SK-N-SH (cell line): ENCODE measurements at regions not wholly inside any gene's neighbourhood (a gene's known extent, or its start where the extent isn't known, plus 50 kb on each side); places are given as distances from the start of the nearest gene placed in this dataset.

Source experiments
- CTCF ChIA-PET: fragments of 300-600, 350-600 bp; formaldehyde crosslinking; extraction: SDS; loops from one replicate; lab custom pipeline; 2021; lab: Yijun Ruan, JAX
- POLR2A ChIA-PET: fragments of 350-600 bp; sonication (Branson Sonifier 250); formaldehyde crosslinking; extraction: SDS; loops from one replicate; lab custom pipeline; 2020; ENCODE audit warnings: antibody characterized with exemption, inconsistent platforms; lab: Yijun Ruan, JAX
- DNase-seq: peaks from one replicate; pipeline ENCODE4 v3.0.0; 2012
- H2AFZ ChIP-seq: fragments of 200-600 bp; sonication (generic); 2 replicates; pipeline ENCODE4 v1.8.1; 2016; ENCODE audit warnings: antibody characterized with exemption, mild to moderate bottlenecking, low read depth
- H3F3A ChIP-seq: fragments of 200-600 bp; sonication (generic); replicated peaks from 2 replicates; pipeline ENCODE3; 2016; ENCODE audit warnings: antibody characterized with exemption, mild to moderate bottlenecking; ENCODE audit not compliant: insufficient read depth
- H3K27ac ChIP-seq, 2 experiments: fragments of 200-500 bp in 1 of 2; fragments of 200-600 bp in 1 of 2; sonication (Bioruptor generic) in 1 of 2; sonication (generic), shearing (Covaris generic) in 1 of 2; 2 replicates each; pipeline versions ENCODE4 v1.5.1 to v1.6.1; 2014 to 2016; ENCODE audit warnings: low read depth in 2 of 2, inconsistent platforms in 1 of 2, low read length in 1 of 2, mild to moderate bottlenecking in 1 of 2, mixed read lengths in 1 of 2
- H3K27me3 ChIP-seq: fragments of 200-600 bp; sonication (generic), shearing (Covaris generic); 2 replicates; pipeline ENCODE4 v1.6.1; 2016; ENCODE audit warnings: mixed run types; ENCODE audit not compliant: insufficient read depth
- H3K36me3 ChIP-seq, 2 experiments: fragments of 200-500 bp in 1 of 2; fragments of 200-600 bp in 1 of 2; sonication (Bioruptor generic) in 1 of 2; sonication (generic) in 1 of 2; replicated peaks in 1 of 2; 2 replicates each; pipeline versions ENCODE3 to v1.5.1; 2014 to 2016; ENCODE audit warnings: low read length in 1 of 2, mild to moderate bottlenecking in 1 of 2; ENCODE audit not compliant: insufficient read depth in 2 of 2, control insufficient read depth in 1 of 2
- H3K4me1 ChIP-seq, 2 experiments: fragments of 200-500 bp in 1 of 2; fragments of 200-600 bp in 1 of 2; sonication (Bioruptor generic) in 1 of 2; sonication (generic), shearing (Covaris generic) in 1 of 2; 2 replicates each; pipeline versions ENCODE4 v1.5.1 to v1.6.1; 2014 to 2016; ENCODE audit warnings: low read depth in 1 of 2, low read length in 1 of 2, mixed run types in 1 of 2; ENCODE audit not compliant: insufficient read depth in 2 of 2, control insufficient read depth in 1 of 2
- H3K4me2 ChIP-seq: fragments of 200-600 bp; sonication (generic), shearing (Covaris generic); 2 replicates; pipeline ENCODE4 v1.6.1; 2017; ENCODE audit warnings: mixed run types
- H3K4me3 ChIP-seq, 2 experiments: fragments of 200-500 bp in 1 of 2; fragments of 200-600 bp in 1 of 2; sonication (Bioruptor generic) in 1 of 2; sonication (generic), shearing (Covaris generic) in 1 of 2; 2 replicates each; pipeline versions ENCODE4 v1.5.1 to v1.8.1; 2014 to 2016; ENCODE audit warnings: low read depth in 2 of 2, inconsistent platforms in 1 of 2, low read length in 1 of 2, mild to moderate bottlenecking in 1 of 2, mixed read lengths in 1 of 2, moderate library complexity in 1 of 2
- H3K79me2 ChIP-seq: fragments of 200-600 bp; sonication (generic); 2 replicates; pipeline ENCODE4 v1.8.1; 2017; ENCODE audit warnings: mild to moderate bottlenecking; ENCODE audit not compliant: insufficient read depth
- H3K9ac ChIP-seq: fragments of 200-600 bp; sonication (generic); 2 replicates; pipeline ENCODE4 v1.6.1; 2017; ENCODE audit warnings: mixed run types
- H3K9me2 ChIP-seq: fragments of 200-600 bp; sonication (generic); 2 replicates; pipeline ENCODE4 v1.6.1; 2017; ENCODE audit warnings: mixed run types
- H3K9me3 ChIP-seq: fragments of 200-600 bp; sonication (generic); 2 replicates; pipeline ENCODE4 v1.6.1; 2017; ENCODE audit warnings: mixed run types, mild to moderate bottlenecking, moderate library complexity
- H4K20me1 ChIP-seq: fragments of 200-600 bp; sonication (generic); 2 replicates; pipeline ENCODE4 v1.6.1; 2017; ENCODE audit warnings: mild to moderate bottlenecking, mixed run types; ENCODE audit not compliant: insufficient read depth
- ELF1 ChIP-seq: IDR thresholded peaks from 2 replicates; pipeline ENCODE4 v1.4.0; 2012
- EP300 ChIP-seq, 2 experiments: IDR thresholded peaks; 2 replicates each; pipeline versions ENCODE4 v1.4.0 to v1.6.1; 2012; ENCODE audit warnings: borderline replicate concordance in 1 of 2, low read depth in 1 of 2, low read length in 1 of 2
- FOSL2 ChIP-seq: IDR thresholded peaks from 2 replicates; pipeline ENCODE4 v1.4.0; 2012; ENCODE audit warnings: low read depth, mild to moderate bottlenecking, moderate library complexity, borderline replicate concordance
- FOXJ3 ChIP-seq: sonication (generic); formaldehyde crosslinking; IDR thresholded peaks from 2 replicates; pipeline ENCODE4 v1.5.1; 2020; ENCODE audit warnings: mild to moderate bottlenecking, missing genetic modification reagents
- FOXM1 ChIP-seq: IDR thresholded peaks from 2 replicates; pipeline ENCODE4 v1.4.0; 2012; ENCODE audit warnings: low read depth, mild to moderate bottlenecking
- MXI1 ChIP-seq: IDR thresholded peaks from 2 replicates; pipeline ENCODE4 v1.6.1; 2012; ENCODE audit warnings: mild to moderate bottlenecking, low read depth, low read length, improper control_type of control experiment
- NFIC ChIP-seq: IDR thresholded peaks from 2 replicates; pipeline ENCODE4 v1.4.0; 2012; ENCODE audit warnings: borderline replicate concordance
- RAD21 ChIP-seq: IDR thresholded peaks from 2 replicates; pipeline ENCODE4 v1.6.1; 2012; ENCODE audit warnings: mild to moderate bottlenecking, low read length
- RFX5 ChIP-seq: IDR thresholded peaks from 2 replicates; pipeline ENCODE4 v1.6.1; 2012; ENCODE audit warnings: mild to moderate bottlenecking, improper control_type of control experiment, low read length
- TAF1 ChIP-seq: IDR thresholded peaks from 2 replicates; pipeline ENCODE4 v1.6.1; 2012; ENCODE audit warnings: low read depth, mild to moderate bottlenecking, low read length, moderate library complexity, borderline replicate concordance
- TCF12 ChIP-seq: IDR thresholded peaks from 2 replicates; pipeline ENCODE4 v1.4.0; 2012
- WGBS: methylation state at CpG from one replicate; pipeline ENCODE4 v1.1.6; 2017; ENCODE audit warnings: low lambda C conversion rate; 5-methylcytosine and 5-hydroxymethylcytosine counted together
- TF ChIP-seq, protein P1 (sequence below): IDR thresholded peaks from 2 replicates; pipeline ENCODE4; 2012
- TF ChIP-seq, protein P2 (sequence below): IDR thresholded peaks from 2 replicates; pipeline ENCODE4 v1.4.0; 2012; ENCODE audit warnings: low read depth, borderline replicate concordance
- TF ChIP-seq, protein P3 (sequence below): IDR thresholded peaks from 2 replicates; pipeline ENCODE4 v1.6.1; 2012; ENCODE audit warnings: mild to moderate bottlenecking, low read depth, low read length, moderate library complexity

- ChIA-PET CTCF (interaction anchor here (1.2 to 1.3 kb wide), 2 partner anchors 23 to 218 kb away, joined by 3 read pairs; no protein-coding TSS in a partner anchor), POLR2A (interaction anchor here (0.7 kb wide), 1 partner anchor 215 kb away, joined by 3 read pairs; no protein-coding TSS in a partner anchor)
- H3K27me3 ChIP-seq = no peaks in the 10 kb centered on the region
- DNase-seq = no peak
- H3K36me3 ChIP-seq = no peaks in the 10 kb centered on the region
- no peak overlapping the region for H2AFZ ChIP-seq
- no peaks in the 10 kb centered on the region for H3F3A ChIP-seq
- WGBS = 58% methylated on average over 10 of the region's 10 CpGs
- H3K9ac ChIP-seq = no peak overlapping the region
- no peaks in the 10 kb centered on the region for H4K20me1 ChIP-seq
- H3K79me2 ChIP-seq = no peaks in the 10 kb centered on the region
- TF ChIP-seq MXI1 (no peak), TAF1 (no peak), EP300 (IDR thresholded peaks at IDR 0.05; ENCODE audit: borderline replicate concordance in 1 of 2, low read depth in 1 of 2, low read length in 1 of 2) (no peak), ELF1 (no peak), TCF12 (no peak), NFIC (no peak)
- TF ChIP-seq, protein P1, sequence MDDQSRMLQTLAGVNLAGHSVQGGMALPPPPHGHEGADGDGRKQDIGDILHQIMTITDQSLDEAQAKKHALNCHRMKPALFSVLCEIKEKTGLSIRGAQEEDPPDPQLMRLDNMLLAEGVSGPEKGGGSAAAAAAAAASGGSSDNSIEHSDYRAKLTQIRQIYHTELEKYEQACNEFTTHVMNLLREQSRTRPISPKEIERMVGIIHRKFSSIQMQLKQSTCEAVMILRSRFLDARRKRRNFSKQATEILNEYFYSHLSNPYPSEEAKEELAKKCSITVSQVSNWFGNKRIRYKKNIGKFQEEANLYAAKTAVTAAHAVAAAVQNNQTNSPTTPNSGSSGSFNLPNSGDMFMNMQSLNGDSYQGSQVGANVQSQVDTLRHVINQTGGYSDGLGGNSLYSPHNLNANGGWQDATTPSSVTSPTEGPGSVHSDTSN = no peak
- TF ChIP-seq, protein P2, sequence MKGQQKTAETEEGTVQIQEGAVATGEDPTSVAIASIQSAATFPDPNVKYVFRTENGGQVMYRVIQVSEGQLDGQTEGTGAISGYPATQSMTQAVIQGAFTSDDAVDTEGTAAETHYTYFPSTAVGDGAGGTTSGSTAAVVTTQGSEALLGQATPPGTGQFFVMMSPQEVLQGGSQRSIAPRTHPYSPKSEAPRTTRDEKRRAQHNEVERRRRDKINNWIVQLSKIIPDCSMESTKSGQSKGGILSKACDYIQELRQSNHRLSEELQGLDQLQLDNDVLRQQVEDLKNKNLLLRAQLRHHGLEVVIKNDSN = no peak
- H3K4me1 ChIP-seq = peaks cover 0 to 3% of the 10 kb centered on the region in 2 experiments; a peak in 1 of 4 replicates
- no peak overlapping the region for H3K27ac ChIP-seq
- no peak overlapping the region for H3K4me3 ChIP-seq
- H3K9me3 ChIP-seq = no peaks in the 10 kb centered on the region
- H3K4me2 ChIP-seq = no peak overlapping the region
- H3K9me2 ChIP-seq = no peaks in the 10 kb centered on the region
Measured at GRCh38 chr20:57869291-57869950, 159.6 kb upstream of the PMEPA1 start.

- H3F3A ChIP-seq = no peaks in the 10 kb centered on the region
- no peak for DNase-seq
- no peaks in the 10 kb centered on the region for H3K9me2 ChIP-seq
- H4K20me1 ChIP-seq = no peaks in the 10 kb centered on the region
- no peak overlapping the region for H3K9ac ChIP-seq
- H3K79me2 ChIP-seq = no peaks in the 10 kb centered on the region
- no peaks in the 10 kb centered on the region for H3K9me3 ChIP-seq
- H3K27me3 ChIP-seq = no peaks in the 10 kb centered on the region
- CTCF ChIA-PET = interaction anchor here (0.6 to 1.2 kb wide), 2 partner anchors 219 to 265 kb away, joined by 3 read pairs; no protein-coding TSS in a partner anchor
- 80% methylated on average over 13 of the region's 15 CpGs for WGBS
- no peak overlapping the region for H2AFZ ChIP-seq
- no peak overlapping the region for H3K4me3 ChIP-seq
- TF ChIP-seq NFIC (no peak), FOSL2 (no peak), FOXM1 (no peak), RFX5 (no peak), FOXJ3 (no peak), RAD21 (no peak), ELF1 (no peak)
- TF ChIP-seq, protein P3, sequence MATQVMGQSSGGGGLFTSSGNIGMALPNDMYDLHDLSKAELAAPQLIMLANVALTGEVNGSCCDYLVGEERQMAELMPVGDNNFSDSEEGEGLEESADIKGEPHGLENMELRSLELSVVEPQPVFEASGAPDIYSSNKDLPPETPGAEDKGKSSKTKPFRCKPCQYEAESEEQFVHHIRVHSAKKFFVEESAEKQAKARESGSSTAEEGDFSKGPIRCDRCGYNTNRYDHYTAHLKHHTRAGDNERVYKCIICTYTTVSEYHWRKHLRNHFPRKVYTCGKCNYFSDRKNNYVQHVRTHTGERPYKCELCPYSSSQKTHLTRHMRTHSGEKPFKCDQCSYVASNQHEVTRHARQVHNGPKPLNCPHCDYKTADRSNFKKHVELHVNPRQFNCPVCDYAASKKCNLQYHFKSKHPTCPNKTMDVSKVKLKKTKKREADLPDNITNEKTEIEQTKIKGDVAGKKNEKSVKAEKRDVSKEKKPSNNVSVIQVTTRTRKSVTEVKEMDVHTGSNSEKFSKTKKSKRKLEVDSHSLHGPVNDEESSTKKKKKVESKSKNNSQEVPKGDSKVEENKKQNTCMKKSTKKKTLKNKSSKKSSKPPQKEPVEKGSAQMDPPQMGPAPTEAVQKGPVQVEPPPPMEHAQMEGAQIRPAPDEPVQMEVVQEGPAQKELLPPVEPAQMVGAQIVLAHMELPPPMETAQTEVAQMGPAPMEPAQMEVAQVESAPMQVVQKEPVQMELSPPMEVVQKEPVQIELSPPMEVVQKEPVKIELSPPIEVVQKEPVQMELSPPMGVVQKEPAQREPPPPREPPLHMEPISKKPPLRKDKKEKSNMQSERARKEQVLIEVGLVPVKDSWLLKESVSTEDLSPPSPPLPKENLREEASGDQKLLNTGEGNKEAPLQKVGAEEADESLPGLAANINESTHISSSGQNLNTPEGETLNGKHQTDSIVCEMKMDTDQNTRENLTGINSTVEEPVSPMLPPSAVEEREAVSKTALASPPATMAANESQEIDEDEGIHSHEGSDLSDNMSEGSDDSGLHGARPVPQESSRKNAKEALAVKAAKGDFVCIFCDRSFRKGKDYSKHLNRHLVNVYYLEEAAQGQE = no peak
- no peak overlapping the region for H3K4me2 ChIP-seq
- no peaks in the 10 kb centered on the region for H3K36me3 ChIP-seq
- H3K27ac ChIP-seq = no peak overlapping the region
- H3K4me1 ChIP-seq = peaks cover 0 to 3% of the 10 kb centered on the region in 2 experiments; a peak in 1 of 4 replicates
- POLR2A ChIA-PET = no interaction called here
Measured at GRCh38 chr20:57868310-57868709, 158.5 kb upstream of the PMEPA1 start.
